ENCODE measurements at regions not wholly inside any gene's neighbourhood (a gene's known extent, or its start where the extent isn't known, plus 50 kb on each side); places are given as distances from the start of the nearest gene placed in this dataset.
A peak's percentile ranks its signal among the peaks of the same experiment; 100 is the strongest.
"Not testable (repeated sequence)": the region's sequence is repeated elsewhere in the genome, so short reads cannot be mapped to it uniquely, and the experiment has no call there.

DNA sequence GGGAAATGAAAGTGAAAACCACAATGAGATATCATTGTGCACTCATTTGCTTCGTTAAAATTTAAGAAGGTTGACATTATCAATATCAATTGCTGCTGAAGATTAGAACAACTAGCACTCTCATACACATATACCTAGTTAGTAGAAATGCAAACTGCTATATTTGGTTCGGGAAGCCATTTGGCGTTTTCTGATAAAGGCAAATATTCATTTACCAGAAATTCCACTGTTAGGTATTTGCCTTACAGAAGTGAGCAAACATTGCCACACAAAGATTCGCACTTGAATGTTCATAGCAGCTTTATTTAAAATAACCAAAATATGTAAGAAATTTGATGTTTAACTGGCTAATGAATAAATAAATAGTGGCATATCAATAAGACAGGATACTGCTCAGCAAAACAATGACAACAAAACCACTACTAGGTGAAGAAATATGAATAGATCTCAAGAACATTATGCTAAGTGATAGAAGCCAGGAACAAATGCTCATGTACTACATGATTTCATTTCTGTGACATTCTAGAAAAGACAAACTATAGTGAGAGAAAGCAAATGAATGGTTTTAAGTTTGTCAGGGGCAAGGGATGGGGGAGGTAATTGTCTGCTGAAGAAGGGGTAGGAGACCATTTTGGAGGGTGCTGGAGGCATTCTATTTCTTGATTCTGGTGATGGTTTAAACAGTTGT, 387.8 kb downstream of the PTH2R start:
- TF ChIP-seq, protein P1, sequence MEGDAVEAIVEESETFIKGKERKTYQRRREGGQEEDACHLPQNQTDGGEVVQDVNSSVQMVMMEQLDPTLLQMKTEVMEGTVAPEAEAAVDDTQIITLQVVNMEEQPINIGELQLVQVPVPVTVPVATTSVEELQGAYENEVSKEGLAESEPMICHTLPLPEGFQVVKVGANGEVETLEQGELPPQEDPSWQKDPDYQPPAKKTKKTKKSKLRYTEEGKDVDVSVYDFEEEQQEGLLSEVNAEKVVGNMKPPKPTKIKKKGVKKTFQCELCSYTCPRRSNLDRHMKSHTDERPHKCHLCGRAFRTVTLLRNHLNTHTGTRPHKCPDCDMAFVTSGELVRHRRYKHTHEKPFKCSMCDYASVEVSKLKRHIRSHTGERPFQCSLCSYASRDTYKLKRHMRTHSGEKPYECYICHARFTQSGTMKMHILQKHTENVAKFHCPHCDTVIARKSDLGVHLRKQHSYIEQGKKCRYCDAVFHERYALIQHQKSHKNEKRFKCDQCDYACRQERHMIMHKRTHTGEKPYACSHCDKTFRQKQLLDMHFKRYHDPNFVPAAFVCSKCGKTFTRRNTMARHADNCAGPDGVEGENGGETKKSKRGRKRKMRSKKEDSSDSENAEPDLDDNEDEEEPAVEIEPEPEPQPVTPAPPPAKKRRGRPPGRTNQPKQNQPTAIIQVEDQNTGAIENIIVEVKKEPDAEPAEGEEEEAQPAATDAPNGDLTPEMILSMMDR (conservative IDR thresholded peaks at IDR 0.05): no peak
- H3K27ac ChIP-seq: no peak overlapping the region

DNA sequence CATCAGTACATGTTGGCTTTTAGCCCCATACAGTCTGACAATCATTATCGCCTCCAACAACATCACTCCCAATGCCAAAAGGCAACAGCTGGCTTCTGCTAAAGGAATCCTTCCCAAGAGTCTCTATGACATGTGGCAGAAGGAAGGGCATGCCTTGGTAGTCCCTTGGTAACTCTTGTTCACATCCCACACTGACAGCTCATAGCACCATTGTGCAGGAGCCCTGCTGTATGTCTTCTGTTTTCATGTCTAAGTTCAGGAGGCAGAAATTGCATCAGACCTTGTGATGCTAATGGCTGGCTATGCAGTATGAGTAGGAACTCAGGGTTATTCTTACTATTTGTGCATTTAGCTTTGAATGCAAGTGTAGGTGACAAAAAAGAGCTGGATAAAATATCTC, 392.1 kb downstream of the PTH2R start:
- TF ChIP-seq, protein P1 (conservative IDR thresholded peaks at IDR 0.05): no peak
- H3K27ac ChIP-seq: no peak overlapping the region

DNA sequence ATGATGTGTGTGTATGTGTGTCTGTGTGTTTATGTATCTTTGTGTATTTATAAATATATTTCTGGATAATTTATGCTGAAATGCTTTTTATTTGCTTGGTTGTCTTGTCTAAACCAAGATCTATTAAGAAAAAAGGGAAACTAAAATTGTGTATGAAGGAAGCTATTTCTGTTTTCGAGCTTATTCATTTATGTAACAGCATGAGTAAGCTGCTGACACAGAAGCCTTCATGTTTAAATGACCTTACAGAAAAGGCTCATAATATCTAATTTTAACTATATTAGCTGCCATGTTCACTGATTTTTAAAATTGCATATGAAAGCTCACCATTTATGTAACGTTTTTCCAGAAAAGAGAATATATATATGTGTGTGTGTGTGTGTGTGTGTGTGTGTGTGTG, 392.8 kb downstream of the PTH2R start:
- no peak overlapping the region for H3K27ac ChIP-seq
- TF ChIP-seq, protein P1 (conservative IDR thresholded peaks at IDR 0.05): no peak

DNA sequence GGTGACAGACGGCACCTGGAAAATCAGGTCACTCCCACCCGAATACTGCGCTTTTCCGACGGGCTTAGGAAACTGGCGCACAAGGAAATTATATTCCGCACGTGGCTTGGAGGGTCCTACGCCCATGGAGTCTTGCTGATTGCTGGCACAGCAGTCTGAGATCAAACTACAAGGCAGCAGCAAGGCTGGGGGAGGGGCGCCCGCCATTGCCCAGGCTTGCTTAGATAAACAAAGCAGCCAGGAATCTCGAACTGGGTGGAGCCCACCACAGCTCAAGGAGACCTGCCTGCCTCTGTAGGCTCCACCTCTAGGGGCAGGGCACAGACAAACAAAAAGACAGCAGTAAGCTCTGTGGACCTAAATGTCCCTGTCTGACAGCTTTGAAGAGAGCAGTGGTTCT, 394.3 kb downstream of the PTH2R start:
- H3K27ac ChIP-seq: not testable (repeated sequence)

DNA sequence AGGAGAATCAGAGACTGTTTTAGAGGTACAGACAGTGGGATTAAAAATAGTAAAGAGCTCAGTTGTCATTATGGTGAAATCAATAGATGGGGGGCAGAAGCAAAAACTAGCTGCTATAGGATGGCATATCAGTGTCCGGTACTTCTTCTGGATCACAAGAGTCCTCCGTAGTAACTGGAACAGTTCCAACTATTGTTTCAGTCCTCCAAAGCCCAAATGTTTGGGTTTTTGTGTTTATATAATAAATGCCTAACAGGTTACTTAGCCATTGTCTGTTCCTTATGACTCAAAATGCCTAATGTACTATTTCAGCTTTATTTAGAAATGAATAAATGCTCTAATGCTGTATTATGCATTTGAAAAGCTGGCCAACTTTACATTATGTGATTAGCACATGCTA, 401.2 kb downstream of the PTH2R start:
- TF ChIP-seq, protein P1 (conservative IDR thresholded peaks at IDR 0.05): no peak
- no peak overlapping the region for H3K27ac ChIP-seq

DNA sequence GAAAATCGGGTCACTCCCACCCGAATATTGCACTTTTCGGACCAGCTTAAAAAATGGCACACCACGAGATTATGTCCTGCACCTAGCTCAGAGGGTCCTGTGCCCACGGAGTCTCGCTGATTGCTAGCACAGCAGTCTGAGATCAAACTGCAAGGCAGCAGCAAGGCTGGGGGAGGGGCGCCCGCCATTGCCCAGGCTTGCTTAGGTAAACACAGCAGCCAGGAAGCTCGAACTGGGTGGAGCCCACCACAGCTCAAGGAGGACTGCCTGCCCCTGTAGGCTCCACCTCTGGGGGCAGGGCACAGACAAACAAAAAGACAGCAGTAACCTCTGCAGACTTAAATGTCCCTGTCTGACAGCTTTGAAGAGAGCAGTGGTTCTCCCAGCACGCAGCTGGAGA, 405.3 kb downstream of the PTH2R start:
- H3K27ac ChIP-seq: not testable (repeated sequence)

DNA sequence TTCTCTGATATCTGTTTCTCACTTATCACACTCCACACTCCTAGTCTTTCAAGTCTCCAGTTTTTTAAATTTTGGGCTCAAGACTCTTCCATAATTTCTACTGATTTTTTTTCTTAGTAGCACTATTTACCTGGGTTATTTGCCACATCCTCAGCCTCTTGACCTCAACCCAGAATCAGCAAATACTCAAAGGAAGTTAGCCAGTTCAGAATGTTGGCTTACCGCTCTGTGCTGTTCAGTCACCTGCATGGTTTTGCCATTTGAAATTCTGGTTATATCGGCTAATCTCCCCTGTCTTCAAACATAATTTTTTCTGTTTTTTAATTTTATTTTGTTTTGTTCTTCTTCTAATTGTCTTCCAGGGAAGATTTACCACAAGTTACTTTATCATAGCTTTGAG, 412.6 kb downstream of the PTH2R start:
- H3K27ac ChIP-seq: no peak overlapping the region
- TF ChIP-seq, protein P1 (conservative IDR thresholded peaks at IDR 0.05): no peak

DNA sequence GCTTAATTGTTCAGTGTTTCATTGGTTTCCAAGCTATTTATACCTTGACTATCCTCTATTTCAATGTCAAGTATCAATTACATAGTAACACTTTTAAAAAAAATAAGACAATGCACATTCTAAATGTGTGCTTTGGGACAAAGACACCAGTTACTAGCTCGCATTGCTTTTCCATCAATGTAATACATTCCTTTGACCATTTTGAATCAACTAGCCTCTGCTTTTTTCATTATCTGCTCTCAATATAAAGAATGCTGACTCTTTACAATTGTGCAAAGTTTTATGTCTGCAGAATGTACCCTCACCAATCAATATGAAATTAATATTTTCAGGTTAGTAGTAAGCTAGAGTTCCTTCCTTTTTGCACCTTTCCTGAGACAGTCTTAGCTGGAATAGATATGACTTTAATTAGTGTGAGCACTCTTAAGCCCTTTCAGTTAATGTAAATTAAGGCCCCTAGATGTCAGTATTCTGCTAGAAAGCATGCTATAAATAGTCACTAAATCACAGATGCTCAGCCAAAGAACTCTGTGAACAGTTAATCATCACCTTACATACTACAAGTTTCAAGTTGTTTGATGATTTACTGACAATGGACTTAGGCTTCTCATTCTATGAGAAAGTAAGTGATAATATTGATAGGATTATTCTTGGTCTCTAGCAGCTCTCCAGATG, 413.6 kb downstream of the PTH2R start:
- TF ChIP-seq, protein P1 (conservative IDR thresholded peaks at IDR 0.05): peak; percentile 74
- no peak overlapping the region for H3K27ac ChIP-seq

Measured in VCaP (cell line).